ENCODE measurements at regions not wholly inside any gene's neighbourhood (a gene's known extent, or its start where the extent isn't known, plus 50 kb on each side); places are given as distances from the start of the nearest gene placed in this dataset.

DNA sequence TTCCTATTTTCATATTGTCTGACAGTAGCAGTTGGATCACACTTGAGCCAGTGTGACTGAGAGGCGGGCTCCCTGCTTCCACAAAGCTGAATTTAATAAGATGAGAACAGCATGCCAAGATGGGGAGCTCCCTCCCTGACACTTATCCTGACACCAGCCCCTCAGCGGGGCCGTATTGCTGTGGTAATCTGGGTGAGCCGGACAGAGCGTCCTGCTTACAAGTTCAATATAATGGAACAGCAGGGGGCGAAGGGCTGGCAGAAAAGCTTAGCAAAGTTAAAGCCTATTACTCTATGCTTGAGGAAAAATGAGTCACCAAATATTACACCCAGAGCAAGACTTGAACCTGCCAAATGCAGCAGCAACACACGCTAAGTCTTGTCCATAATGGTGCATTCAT is 163.8 kb upstream of the CMC1 start:
- no peaks in the 10 kb centered on the region for H3K9me3 Mint-ChIP-seq (ENCODE audit: low read depth)
- H3K27ac Mint-ChIP-seq (ENCODE audit: unreplicated experiment), result no peak overlapping the region
- peaks cover 13% of the 10 kb centered on the region for H3K27me3 Mint-ChIP-seq (ENCODE audit: low read depth)
- TF ChIP-seq, protein P1, sequence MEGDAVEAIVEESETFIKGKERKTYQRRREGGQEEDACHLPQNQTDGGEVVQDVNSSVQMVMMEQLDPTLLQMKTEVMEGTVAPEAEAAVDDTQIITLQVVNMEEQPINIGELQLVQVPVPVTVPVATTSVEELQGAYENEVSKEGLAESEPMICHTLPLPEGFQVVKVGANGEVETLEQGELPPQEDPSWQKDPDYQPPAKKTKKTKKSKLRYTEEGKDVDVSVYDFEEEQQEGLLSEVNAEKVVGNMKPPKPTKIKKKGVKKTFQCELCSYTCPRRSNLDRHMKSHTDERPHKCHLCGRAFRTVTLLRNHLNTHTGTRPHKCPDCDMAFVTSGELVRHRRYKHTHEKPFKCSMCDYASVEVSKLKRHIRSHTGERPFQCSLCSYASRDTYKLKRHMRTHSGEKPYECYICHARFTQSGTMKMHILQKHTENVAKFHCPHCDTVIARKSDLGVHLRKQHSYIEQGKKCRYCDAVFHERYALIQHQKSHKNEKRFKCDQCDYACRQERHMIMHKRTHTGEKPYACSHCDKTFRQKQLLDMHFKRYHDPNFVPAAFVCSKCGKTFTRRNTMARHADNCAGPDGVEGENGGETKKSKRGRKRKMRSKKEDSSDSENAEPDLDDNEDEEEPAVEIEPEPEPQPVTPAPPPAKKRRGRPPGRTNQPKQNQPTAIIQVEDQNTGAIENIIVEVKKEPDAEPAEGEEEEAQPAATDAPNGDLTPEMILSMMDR (IDR thresholded peaks at IDR 0.05), result no peak
- no peak for DNase-seq (ENCODE audit: low spot score)
- H3K36me3 Mint-ChIP-seq (ENCODE audit: low read depth), result no peaks in the 10 kb centered on the region
- no peak overlapping the region for H3K4me3 Mint-ChIP-seq (ENCODE audit: unreplicated experiment)
- no peaks in the 10 kb centered on the region for H3K4me1 Mint-ChIP-seq (ENCODE audit: low read depth)

DNA sequence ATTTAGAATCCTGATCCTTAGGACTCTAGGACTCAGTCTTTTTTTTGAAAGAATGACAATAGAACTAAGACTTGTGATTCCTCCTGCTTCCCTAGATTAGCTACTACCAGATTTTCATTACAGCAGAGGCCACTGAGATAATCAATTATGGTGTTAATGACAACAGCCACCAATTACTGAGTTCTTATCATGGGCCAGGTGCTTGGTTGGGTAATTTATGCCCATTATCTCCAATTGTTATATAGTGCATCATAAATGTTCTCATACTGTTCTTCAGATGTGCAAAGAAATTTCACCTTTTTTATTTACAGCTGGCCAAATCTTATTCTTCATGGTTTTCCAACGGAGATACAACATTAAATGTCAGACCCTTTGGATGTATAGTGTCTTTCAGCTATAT is 162.9 kb upstream of the CMC1 start:
- no peak overlapping the region for H3K4me3 Mint-ChIP-seq (ENCODE audit: unreplicated experiment)
- peaks cover 12% of the 10 kb centered on the region for H3K27me3 Mint-ChIP-seq (ENCODE audit: low read depth)
- TF ChIP-seq, protein P1 (IDR thresholded peaks at IDR 0.05), result no peak
- no peaks in the 10 kb centered on the region for H3K36me3 Mint-ChIP-seq (ENCODE audit: low read depth)
- no peaks in the 10 kb centered on the region for H3K4me1 Mint-ChIP-seq (ENCODE audit: low read depth)
- no peaks in the 10 kb centered on the region for H3K9me3 Mint-ChIP-seq (ENCODE audit: low read depth)
- no peak for DNase-seq (ENCODE audit: low spot score)
- no peak overlapping the region for H3K27ac Mint-ChIP-seq (ENCODE audit: unreplicated experiment)

DNA sequence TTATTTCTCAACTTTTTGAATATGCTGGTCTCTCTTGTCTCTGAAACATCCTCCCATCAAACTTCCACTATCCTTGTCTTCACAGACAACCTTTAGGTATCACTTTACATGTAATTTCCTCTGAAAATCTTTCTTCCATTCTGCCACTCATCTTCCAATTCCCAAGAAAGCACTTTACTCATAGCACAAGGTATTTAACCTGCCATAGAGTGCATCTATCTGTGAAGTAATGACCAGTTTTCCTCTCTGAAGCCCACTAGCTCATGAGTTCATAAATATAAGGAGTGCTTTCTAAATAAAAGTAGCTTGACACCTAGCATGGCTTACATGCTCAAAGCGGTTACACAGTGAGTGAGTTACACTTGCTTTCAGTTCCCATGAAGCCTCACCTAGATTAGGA is 160.7 kb upstream of the CMC1 start:
- TF ChIP-seq, protein P1 (IDR thresholded peaks at IDR 0.05), result no peak
- Mint-ChIP-seq H3K9me3 (ENCODE audit: low read depth) (no peaks in the 10 kb centered on the region), H3K27ac (ENCODE audit: unreplicated experiment) (no peak overlapping the region), H3K4me1 (ENCODE audit: low read depth) (no peaks in the 10 kb centered on the region), H3K27me3 (ENCODE audit: low read depth) (peaks cover 14% of the 10 kb centered on the region), H3K36me3 (ENCODE audit: low read depth) (no peaks in the 10 kb centered on the region), H3K4me3 (ENCODE audit: unreplicated experiment) (no peak overlapping the region)
- DNase-seq (ENCODE audit: low spot score), result no peak

DNA sequence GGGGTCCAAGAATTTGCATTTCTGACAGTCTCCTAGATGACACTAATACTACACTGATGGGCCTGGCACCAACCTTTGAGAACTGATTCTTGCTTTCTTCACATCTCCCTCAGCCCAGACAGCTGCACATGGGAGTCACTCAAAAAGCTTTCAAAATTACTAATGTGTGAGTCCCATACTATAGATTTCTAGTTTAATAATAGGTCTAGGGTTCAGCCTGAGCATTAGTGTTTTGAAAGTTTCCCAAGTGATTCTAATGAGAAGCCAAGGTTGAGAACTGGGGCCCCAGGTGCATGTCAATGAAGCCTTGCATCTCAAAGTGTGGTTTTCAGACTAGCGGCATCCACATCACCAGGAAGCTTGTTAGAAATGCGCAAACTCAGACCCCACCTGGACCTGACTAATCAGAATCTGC is 159.9 kb upstream of the CMC1 start:
- TF ChIP-seq, protein P1 (IDR thresholded peaks at IDR 0.05), result no peak
- Mint-ChIP-seq H3K36me3 (ENCODE audit: low read depth) (no peaks in the 10 kb centered on the region), H3K4me1 (ENCODE audit: low read depth) (no peaks in the 10 kb centered on the region), H3K4me3 (ENCODE audit: unreplicated experiment) (no peak overlapping the region), H3K27ac (ENCODE audit: unreplicated experiment) (no peak overlapping the region), H3K27me3 (ENCODE audit: low read depth) (peaks cover 14% of the 10 kb centered on the region), H3K9me3 (ENCODE audit: low read depth) (no peaks in the 10 kb centered on the region)
- no peak for DNase-seq (ENCODE audit: low spot score)

DNA sequence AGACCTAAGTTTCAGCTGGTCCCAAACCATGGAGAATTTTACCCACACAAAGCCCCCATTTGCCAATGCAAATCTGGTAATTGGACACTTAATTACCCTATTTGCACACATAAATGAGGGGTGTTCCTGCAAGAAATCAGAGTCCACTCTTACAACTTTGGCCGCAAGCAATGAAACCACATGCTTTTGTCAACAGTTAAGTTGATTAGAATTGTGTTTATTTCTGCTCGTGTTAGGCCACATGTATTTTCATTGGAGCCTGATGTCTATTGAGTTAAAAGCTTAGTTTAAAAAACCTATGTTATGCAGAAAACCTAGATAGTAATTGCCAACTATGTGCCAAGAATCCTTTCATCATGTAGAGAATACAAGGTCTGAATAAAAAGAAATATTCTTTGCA is 153.8 kb upstream of the CMC1 start:
- Mint-ChIP-seq H3K27ac (ENCODE audit: unreplicated experiment) (no peak overlapping the region), H3K4me1 (ENCODE audit: low read depth) (no peaks in the 10 kb centered on the region), H3K9me3 (ENCODE audit: low read depth) (peaks cover under 1% of the 10 kb centered on the region), H3K27me3 (ENCODE audit: low read depth) (peaks cover 3% of the 10 kb centered on the region), H3K36me3 (ENCODE audit: low read depth) (no peaks in the 10 kb centered on the region), H3K4me3 (ENCODE audit: unreplicated experiment) (no peak overlapping the region)
- no peak for DNase-seq (ENCODE audit: low spot score)
- TF ChIP-seq, protein P1 (IDR thresholded peaks at IDR 0.05), result no peak
